ENCODE measurements at regions not wholly inside any gene's neighbourhood (a gene's known extent, or its start where the extent isn't known, plus 50 kb on each side); places are given as distances from the start of the nearest gene placed in this dataset.

DNA sequence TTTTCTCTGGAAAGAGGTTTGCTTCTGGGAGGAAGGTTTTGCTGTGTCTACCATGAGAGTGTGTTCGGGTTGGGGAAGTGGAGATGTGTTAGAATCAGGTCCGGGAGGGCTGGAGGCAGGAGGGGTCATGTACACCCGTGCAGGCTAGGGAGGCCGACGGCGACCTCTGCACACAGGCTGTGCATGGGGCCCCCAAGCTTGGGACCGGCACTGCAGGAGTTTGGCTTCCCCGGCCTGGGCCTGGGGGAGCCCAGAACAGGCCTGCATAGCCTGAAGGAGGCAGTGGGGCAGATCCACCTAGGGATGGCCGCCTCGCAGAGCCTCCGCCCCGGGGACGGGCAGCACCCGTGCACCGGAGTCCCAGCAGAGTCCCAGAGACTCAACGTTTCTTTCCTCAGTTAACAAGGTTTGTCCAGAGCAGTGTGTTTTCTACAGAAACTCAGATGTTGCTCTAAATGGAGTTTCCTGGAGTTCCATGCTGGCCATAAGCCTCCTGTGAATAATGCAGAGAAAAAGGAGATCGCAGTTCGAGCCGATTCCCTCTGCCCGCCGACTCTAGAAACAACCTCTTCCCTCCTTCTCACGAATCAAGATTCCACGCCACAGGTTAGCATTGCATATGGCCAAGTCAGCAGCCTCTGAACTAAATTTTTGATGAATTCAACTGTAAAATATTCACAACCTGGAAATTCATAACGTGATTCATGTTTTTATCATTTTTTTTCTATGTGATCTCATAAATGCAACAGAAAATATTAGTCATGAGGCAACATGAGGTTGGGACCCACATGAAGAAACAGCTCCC, 427.3 kb downstream of the BRD1 start:
- Histone ChIP-seq H3K4me1 (ENCODE audit: insufficient read depth, low read length) (no peaks in the 10 kb centered on the region), H3K27me3 (ENCODE audit: control insufficient read depth in 1 of 2, insufficient read depth in 2 of 2, low read length in 2 of 2) (peaks cover 4 to 69% of the 10 kb centered on the region in 2 experiments; a peak in 3 of 5 replicates), H3K79me2 (ENCODE audit: insufficient read depth, low read length) (no peaks in the 10 kb centered on the region), H3K36me3 (replicated peaks in 1 of 2; ENCODE audit: control insufficient read depth in 1 of 2, insufficient read depth in 2 of 2, low read length in 2 of 2) (no peaks in the 10 kb centered on the region), H3K9me3 (ENCODE audit: low read length) (no peaks in the 10 kb centered on the region), H3K4me2 (ENCODE audit: low read depth, low read length) (no peak overlapping the region), H3K4me3 (replicated peaks in 1 of 3; ENCODE audit: insufficient read depth in 1 of 3, low read depth in 2 of 3, low read length in 3 of 3) (no peak overlapping the region), H3K27ac (ENCODE audit: extremely low read length, insufficient read depth, low read length) (no peak overlapping the region), H4K20me1 (ENCODE audit: insufficient read depth, low read length) (no peaks in the 10 kb centered on the region), H3K9ac (ENCODE audit: insufficient read depth, low read depth, low read length) (no peak overlapping the region), H2AFZ (ENCODE audit: low read length) (no peak overlapping the region)
- WGBS (ENCODE audit: low lambda C conversion rate) = 38% methylated on average over 11 of the region's 24 CpGs
- TF ChIP-seq, protein P1, sequence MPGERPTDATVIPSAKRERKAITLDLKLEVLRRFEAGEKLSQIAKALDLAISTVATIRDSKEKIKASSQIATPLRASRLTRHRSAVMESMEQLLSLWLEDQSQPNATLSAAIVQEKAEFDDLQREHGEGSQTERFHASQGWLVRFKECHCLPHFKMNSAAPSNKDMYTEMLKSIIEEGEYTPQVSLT (CRISPR knock-in tag; IDR thresholded peaks at IDR 0.05; ENCODE audit: borderline replicate concordance, low read depth) = no peak
- TF ChIP-seq ZNF550 (CRISPR knock-in tag; IDR thresholded peaks at IDR 0.05; ENCODE audit: borderline replicate concordance) (no peak), ZNF556 (CRISPR knock-in tag; IDR thresholded peaks at IDR 0.05; ENCODE audit: borderline replicate concordance) (no peak), SP140L (CRISPR knock-in tag; IDR thresholded peaks at IDR 0.05; ENCODE audit: borderline replicate concordance) (no peak), HNF1A (IDR thresholded peaks at IDR 0.05; ENCODE audit: low read depth) (no peak), HNF1A (CRISPR knock-in tag; IDR thresholded peaks at IDR 0.05; ENCODE audit: borderline replicate concordance) (no peak), DR1 (CRISPR knock-in tag; IDR thresholded peaks at IDR 0.05) (no peak), ZNF615 (CRISPR knock-in tag; IDR thresholded peaks at IDR 0.05; ENCODE audit: borderline replicate concordance) (no peak), PLRG1 (conservative IDR thresholded peaks at IDR 0.05) (no peak), ZNF121 (CRISPR knock-in tag; IDR thresholded peaks at IDR 0.05) (no peak), ZNF274 (CRISPR knock-in tag; IDR thresholded peaks at IDR 0.05) (no peak), ZNF572 (CRISPR knock-in tag; IDR thresholded peaks at IDR 0.05) (no peak), BRD4 (CRISPR knock-in tag; IDR thresholded peaks at IDR 0.05) (no peak), DNMT1 (CRISPR knock-in tag; IDR thresholded peaks at IDR 0.05) (no peak), RBM22 (optimal IDR thresholded peaks at IDR 0.05; ENCODE audit: low read length) (no peak), THYN1 (CRISPR knock-in tag; IDR thresholded peaks at IDR 0.05; ENCODE audit: borderline replicate concordance, low read depth) (no peak), ZNF607 (CRISPR knock-in tag; IDR thresholded peaks at IDR 0.05; ENCODE audit: borderline replicate concordance) (no peak), STAG1 (CRISPR knock-in tag; IDR thresholded peaks at IDR 0.05) (no peak)
- FAIRE-seq (no peak), ATAC-seq (no peak), DNase-seq (ENCODE audit: low spot score) (no peak)
- CTCF ChIA-PET (ENCODE audit: low intra/inter-chr PET ratio, low total read pairs) = no interaction called here
- POLR2A ChIA-PET = no interaction called here
- in situ Hi-C loops (cut with HindIII; ENCODE audit: extremely low pct_ligation_motif_present, low pct_unique_long_range_greater_than_20kb) = no loop called here
- intact Hi-C loops (cut with micrococcal nuclease; ENCODE audit: unreplicated experiment) = no loop called here
- no TSS peak for BruUV-seq (replicated peaks)

Measured in HepG2 (cell line).